Choroid plexus epithelial cell (primary cell): ENCODE measurements at regions not wholly inside any gene's neighbourhood (a gene's known extent, or its start where the extent isn't known, plus 50 kb on each side); places are given as distances from the start of the nearest gene placed in this dataset.
A peak's percentile ranks its signal among the peaks of the same experiment; 100 is the strongest.

Experiments
- DNase-seq: peaks from one replicate; pipeline ENCODE4 v3.0.0-alpha.2; 2010; ENCODE audit warnings: low read depth
- H3K4me3 ChIP-seq: 2 replicates; pipeline ENCODE4 v1.5.1; 2011; ENCODE audit warnings: low read depth, mild to moderate bottlenecking, control low read depth, low read length, moderate library complexity
- TF ChIP-seq, protein P1 (sequence below): conservative IDR thresholded peaks from 2 replicates; pipeline ENCODE4 v1.5.1; 2011; ENCODE audit warnings: low read depth, mild to moderate bottlenecking, control low read depth, inconsistent platforms, low read length, moderate library complexity

GRCh38 chr12:84375449-84376170 is 537.0 kb downstream of the SLC6A15 start:
- TF ChIP-seq, protein P1, sequence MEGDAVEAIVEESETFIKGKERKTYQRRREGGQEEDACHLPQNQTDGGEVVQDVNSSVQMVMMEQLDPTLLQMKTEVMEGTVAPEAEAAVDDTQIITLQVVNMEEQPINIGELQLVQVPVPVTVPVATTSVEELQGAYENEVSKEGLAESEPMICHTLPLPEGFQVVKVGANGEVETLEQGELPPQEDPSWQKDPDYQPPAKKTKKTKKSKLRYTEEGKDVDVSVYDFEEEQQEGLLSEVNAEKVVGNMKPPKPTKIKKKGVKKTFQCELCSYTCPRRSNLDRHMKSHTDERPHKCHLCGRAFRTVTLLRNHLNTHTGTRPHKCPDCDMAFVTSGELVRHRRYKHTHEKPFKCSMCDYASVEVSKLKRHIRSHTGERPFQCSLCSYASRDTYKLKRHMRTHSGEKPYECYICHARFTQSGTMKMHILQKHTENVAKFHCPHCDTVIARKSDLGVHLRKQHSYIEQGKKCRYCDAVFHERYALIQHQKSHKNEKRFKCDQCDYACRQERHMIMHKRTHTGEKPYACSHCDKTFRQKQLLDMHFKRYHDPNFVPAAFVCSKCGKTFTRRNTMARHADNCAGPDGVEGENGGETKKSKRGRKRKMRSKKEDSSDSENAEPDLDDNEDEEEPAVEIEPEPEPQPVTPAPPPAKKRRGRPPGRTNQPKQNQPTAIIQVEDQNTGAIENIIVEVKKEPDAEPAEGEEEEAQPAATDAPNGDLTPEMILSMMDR, result no peak

DNA sequence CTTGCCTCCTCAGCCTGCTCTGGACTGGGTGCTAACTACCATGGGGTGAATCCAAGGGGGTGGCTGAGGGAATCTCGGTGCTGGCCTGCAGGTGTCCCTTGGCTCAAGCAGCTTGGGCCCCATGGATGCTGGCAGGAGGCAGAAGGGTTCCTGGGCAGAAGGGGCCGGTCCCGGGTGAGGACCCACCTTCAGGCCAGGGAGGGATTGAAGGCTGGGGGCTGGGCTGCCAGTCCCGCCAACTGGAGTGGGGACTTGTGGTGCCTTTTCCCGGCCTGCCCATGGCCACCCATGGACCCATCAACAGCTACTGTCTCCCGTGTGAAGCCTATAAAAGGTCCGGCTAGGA is 550.1 kb downstream of the SLC6A15 start:
- DNase-seq, result no peak
- no peak overlapping the region for H3K4me3 ChIP-seq
- TF ChIP-seq, protein P1, result no peak

More at GRCh38 chr12:84375449-84376170, 537.0 kb downstream of the SLC6A15 start:
- peak; percentile 18 for DNase-seq
- no peak overlapping the region for H3K4me3 ChIP-seq

DNA sequence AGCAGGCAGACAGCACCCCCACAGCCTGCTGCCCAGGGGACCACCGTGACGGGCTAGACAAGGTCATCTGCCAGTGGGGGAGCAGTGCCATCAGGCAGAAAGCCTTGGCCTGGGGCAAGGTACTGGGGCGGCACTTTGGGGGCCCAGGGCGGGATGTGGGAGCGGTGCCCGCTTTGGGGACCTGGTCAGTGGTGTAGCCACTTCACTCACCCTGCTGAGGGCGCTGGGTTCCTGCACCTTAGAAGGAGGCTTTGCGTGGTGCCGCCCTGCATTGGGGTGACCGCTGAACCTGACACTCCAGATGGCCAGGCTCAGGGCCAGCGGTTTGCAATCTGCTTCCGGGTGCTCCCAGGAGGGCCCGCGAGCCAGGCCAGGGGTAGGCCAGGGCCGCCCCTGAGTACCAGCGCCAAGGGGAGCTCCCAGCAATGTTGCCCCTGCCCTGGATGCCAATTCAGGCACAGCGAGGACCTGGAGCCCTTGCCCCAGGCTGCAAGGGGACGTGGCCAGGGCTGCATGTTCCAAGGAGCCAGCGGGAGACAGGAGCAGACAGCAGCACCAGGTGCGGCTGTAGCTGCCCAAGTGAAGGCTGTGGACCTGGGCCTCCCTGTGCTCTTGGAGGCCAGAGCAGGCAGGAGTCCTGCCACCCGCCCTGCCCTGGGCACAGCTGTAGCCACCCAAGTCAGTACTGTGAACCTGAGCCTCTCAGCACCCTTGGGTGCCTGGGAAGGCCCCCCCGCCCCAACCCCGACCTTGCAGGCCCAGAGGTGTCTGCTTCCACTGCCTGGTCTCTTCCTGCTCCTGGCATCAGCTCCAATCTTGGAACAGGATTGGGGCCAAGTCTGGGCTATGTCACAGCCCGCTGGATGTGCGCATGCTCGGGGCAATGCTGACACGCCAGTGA is 550.7 kb downstream of the SLC6A15 start:
- no peak overlapping the region for H3K4me3 ChIP-seq
- no peak for DNase-seq
- TF ChIP-seq, protein P1, result no peak

DNA sequence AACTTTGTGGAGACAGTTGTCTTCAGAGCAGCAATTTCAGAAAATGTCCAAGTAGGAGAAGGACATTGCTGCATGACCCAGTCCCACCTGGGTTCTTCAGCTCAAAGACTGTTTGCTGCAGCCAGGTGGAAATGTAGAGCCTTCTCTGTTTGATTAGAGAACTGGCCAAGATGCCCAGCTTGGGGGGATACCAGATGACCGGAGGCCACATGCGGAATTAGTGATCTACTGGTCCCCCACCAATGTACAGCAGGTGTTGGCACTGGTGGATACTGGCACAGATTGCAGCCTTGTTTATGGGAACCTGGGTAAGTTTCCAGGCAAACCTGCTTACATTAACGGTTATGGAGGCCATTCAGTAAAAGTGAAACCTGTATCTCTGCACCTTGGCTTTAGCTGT is 555.3 kb downstream of the SLC6A15 start:
- TF ChIP-seq, protein P1, result no peak
- no peak overlapping the region for H3K4me3 ChIP-seq
- no peak for DNase-seq

- TF ChIP-seq, protein P1, result no peak
- DNase-seq, result no peak
- no peak overlapping the region for H3K4me3 ChIP-seq
Measured at GRCh38 chr12:84356224-84356623, 556.4 kb downstream of the SLC6A15 start.

DNA sequence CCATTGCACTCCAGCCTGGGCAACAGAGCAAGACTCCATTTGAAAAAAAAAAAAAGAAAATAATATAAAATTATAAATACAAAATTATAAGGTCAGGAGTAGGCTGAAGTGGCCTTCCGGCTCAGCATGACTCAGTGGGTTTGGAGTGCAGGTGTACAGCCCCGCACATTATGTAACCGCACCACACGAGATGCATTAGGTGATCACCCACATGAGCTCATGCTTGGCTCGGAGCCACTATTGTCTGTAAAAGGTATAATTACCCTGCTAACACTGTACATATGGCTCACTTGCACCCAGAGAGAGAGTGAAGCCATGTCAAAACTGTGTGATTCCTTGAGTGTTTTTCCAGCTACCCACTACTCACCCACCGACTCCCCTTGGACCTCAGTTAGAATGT is 557.0 kb downstream of the SLC6A15 start:
- H3K4me3 ChIP-seq, result no peak overlapping the region
- DNase-seq, result no peak
- TF ChIP-seq, protein P1, result no peak
